AG04449 (cell line): ENCODE measurements at regions not wholly inside any gene's neighbourhood (a gene's known extent, or its start where the extent isn't known, plus 50 kb on each side); places are given as distances from the start of the nearest gene placed in this dataset.
"Not testable (repeated sequence)": the region's sequence is repeated elsewhere in the genome, so short reads cannot be mapped to it uniquely, and the experiment has no call there.

Experiments used
- CTCF ChIA-PET: fragments of 350-600 bp; formaldehyde crosslinking; extraction: SDS; loops from one replicate; lab custom pipeline; 2021; ENCODE audit warnings: antibody characterized with exemption; lab: Yijun Ruan, JAX
- POLR2A ChIA-PET: fragments of 400-600, 350-600 bp; formaldehyde crosslinking; extraction: SDS; loops from one replicate; lab custom pipeline; 2020; ENCODE audit warnings: antibody characterized with exemption, inconsistent platforms; lab: Yijun Ruan, JAX
- DNase-seq: peaks from one replicate; pipeline ENCODE4 v3.0.0-alpha.2; 2010; ENCODE audit warnings: low read depth, low spot score
- H3K4me3 ChIP-seq: 2 replicates; pipeline ENCODE4 v1.5.1; 2011; ENCODE audit warnings: low read depth, mild to moderate bottlenecking, control low read depth, low read length
- TF ChIP-seq, protein P1 (sequence below): IDR thresholded peaks from one replicate; pipeline ENCODE4 v1.5.1; 2011; ENCODE audit warnings: mild to moderate bottlenecking, moderate library complexity, low read length, control low read depth, inconsistent platforms; ENCODE audit not compliant: insufficient read depth; ENCODE audit errors: missing control alignments

DNA sequence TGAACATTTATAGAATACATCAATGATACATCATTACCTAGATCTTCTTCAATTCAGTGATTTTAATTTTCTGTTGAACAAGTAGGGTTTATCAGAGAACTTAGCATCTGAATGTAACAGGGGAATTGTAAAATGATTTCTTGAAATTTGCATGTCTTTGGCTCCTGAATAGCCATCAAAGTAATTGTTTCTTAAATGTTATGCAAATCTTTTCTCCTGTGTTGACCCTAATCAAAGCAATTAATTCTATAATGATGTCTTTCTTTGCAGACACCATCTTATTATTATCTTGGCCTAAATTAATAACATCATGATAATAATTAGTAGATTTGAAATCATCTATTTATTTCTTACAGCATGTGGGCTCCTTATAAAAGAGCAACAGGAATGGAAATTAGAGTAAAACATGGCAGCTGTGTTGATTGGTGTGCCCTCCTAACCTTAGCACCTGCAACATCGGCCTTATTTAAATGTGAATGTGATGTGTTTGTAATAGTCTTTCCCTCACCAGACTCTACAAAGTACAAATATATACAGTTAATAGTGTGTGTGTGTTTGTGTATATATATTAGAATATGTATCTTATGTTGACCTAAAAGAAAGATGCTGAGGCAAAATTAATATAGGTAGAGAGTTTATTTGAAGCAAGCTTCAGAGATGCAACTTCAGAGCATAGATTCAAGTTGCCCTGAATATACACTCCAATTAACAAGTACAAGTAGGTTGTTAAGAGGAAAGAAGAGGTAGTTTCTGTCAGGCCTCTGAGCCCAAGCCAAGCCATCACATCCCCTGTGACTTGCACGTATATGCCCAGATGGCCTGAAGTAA is 328.0 kb upstream of the TECRL start:
- TF ChIP-seq, protein P1, sequence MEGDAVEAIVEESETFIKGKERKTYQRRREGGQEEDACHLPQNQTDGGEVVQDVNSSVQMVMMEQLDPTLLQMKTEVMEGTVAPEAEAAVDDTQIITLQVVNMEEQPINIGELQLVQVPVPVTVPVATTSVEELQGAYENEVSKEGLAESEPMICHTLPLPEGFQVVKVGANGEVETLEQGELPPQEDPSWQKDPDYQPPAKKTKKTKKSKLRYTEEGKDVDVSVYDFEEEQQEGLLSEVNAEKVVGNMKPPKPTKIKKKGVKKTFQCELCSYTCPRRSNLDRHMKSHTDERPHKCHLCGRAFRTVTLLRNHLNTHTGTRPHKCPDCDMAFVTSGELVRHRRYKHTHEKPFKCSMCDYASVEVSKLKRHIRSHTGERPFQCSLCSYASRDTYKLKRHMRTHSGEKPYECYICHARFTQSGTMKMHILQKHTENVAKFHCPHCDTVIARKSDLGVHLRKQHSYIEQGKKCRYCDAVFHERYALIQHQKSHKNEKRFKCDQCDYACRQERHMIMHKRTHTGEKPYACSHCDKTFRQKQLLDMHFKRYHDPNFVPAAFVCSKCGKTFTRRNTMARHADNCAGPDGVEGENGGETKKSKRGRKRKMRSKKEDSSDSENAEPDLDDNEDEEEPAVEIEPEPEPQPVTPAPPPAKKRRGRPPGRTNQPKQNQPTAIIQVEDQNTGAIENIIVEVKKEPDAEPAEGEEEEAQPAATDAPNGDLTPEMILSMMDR, result no peak
- CTCF ChIA-PET, result no interaction called here
- H3K4me3 ChIP-seq, result no peak overlapping the region

DNA sequence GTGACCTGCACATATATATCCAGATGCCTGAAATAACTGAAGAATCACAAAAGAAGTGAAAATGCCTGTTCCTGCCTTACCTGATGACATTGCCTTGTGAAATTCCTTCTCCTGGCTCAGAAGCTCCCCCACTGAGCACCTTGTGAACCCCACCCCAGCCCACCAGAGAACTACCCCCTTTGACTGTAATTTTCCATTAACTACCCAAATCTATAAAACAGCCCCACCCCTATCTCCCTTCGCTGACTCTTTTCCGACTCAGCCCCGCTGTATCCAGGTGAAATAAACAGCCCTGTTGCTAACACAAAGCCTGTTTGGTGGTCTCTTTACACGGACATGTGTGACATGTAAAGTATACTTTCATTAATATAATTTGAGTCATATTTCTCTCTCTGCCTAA is 320.3 kb upstream of the TECRL start:
- POLR2A ChIA-PET, result no interaction called here
- no peak overlapping the region for H3K4me3 ChIP-seq
- CTCF ChIA-PET, result no interaction called here
- TF ChIP-seq, protein P1, result no peak
- no peak for DNase-seq

More for the DNA sequence above, 328.0 kb upstream of the TECRL start:
- POLR2A ChIA-PET, result no interaction called here
- no peak for DNase-seq

DNA sequence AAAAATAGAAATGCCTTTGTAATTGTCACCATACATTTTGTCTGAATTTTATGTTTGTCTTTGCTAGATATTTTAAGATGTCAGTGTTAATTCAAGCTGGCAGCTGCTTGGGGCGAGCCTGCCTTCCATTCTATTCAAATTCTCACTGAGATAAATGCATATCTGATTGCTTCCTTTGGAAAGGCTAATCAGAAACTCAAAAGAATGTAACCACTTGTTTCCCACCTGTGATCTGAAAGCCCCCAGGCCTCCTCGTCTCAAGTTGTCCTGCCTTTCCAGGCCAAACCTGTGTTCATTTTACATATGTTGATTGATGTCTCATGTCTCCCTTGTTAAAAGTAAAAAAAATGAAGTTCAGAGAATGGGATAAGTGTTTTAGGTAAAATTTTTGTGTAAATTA is 318.7 kb upstream of the TECRL start:
- no peak for DNase-seq
- POLR2A ChIA-PET, result no interaction called here
- no peak overlapping the region for H3K4me3 ChIP-seq
- CTCF ChIA-PET, result no interaction called here
- TF ChIP-seq, protein P1, result no peak

DNA sequence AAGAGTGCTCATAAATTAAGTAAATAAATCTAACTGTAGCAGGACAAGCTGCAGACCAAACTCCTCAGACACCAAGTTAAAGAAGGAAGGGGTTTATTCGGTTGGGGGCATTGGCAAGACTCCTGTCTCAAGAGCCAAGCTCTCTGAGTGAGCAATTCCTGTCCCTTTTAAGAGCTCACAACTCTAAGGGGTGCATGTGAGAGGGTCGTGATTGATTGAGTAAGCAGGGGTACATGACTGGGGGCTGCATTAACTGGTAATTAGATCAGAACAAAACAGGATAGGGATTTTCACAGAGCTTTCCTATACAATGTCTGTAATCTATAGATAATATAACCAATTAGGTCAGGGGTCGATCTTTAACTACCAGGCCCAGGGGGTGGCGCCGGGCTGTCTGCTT is 318.1 kb upstream of the TECRL start:
- DNase-seq, POLR2A ChIA-PET, CTCF ChIA-PET, H3K4me3 ChIP-seq: not testable (repeated sequence)

DNA sequence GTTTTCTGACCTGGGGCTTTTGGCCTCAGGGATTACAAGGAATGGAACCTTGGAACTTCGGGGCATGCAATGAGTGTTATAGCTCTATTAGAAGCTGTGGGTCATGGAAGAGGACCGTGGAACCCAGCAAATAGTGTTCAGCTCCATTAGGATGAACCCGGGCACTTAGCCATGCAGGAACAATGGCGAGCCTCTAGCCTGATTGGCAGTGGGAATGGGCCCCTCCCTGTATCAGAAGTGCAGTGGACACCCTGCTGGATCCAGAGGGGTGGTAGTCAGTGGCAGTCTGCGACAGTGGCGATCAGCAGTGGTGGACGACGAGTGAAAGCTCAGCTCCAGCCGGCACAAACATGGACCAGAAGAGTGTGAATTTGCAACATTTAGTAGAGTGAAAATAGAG is 315.4 kb upstream of the TECRL start:
- no peak overlapping the region for H3K4me3 ChIP-seq
- DNase-seq, result no peak
- TF ChIP-seq, protein P1, result no peak
- ChIA-PET POLR2A (no interaction called here), CTCF (no interaction called here)

DNA sequence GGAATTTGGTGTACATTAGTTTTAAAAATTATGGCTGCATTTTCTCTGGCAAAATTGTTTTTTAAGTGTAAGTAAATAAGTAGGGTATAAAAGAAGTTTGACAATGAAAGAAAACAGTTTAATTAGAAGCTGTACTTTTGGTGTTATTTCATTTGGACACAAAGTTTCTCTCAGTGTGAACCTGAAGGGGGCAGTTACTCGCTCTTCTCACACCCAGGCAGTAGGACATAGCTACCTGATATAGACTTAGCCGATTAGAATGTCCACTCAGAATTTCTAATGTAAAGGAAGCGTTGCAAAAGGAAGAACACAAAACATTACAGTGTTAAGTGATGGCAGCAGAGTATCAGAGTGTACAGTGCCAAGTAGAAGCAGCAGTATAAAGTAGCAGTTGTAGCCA is 311.9 kb upstream of the TECRL start:
- no peak for DNase-seq
- no peak overlapping the region for H3K4me3 ChIP-seq
- ChIA-PET CTCF (no interaction called here), POLR2A (no interaction called here)
- TF ChIP-seq, protein P1, result no peak

DNA sequence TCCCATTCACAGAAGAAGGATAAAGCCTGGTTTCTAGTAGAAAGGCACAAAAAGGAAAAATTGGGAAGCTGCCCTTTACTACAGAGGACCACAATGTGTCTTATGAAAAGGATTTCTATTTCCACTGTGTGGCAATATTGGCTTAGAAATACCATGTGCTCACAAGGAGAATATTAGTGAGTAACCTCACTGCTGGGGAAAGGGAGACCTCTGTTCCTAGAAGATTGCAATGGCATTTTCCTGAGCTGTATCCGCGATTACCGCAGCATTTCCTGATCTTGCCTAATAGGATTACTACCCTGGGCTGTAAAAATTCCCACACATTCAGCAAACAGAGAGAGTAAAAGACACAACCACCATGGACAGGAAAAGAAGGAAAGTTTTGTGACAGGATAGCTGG is 308.8 kb upstream of the TECRL start:
- TF ChIP-seq, protein P1, result no peak
- no peak for DNase-seq
- ChIA-PET POLR2A (no interaction called here), CTCF (no interaction called here)
- no peak overlapping the region for H3K4me3 ChIP-seq
